NCI-H524 treated with DMSO at 0.1 percent for 48 hours (cell line): ENCODE measurements at regions not wholly inside any gene's neighbourhood (a gene's known extent, or its start where the extent isn't known, plus 50 kb on each side); places are given as distances from the start of the nearest gene placed in this dataset.
"Not testable (repeated sequence)": the region's sequence is repeated elsewhere in the genome, so short reads cannot be mapped to it uniquely, and the experiment has no call there.

Source experiments
- DNase-seq: peaks from one replicate; lab custom pipeline; 2025; lab: John Stamatoyannopoulos, UW

- DNase-seq: no peak
Measured at GRCh38 chr2:239725551-239725890, 299.6 kb downstream of the NDUFA10 start.

DNA sequence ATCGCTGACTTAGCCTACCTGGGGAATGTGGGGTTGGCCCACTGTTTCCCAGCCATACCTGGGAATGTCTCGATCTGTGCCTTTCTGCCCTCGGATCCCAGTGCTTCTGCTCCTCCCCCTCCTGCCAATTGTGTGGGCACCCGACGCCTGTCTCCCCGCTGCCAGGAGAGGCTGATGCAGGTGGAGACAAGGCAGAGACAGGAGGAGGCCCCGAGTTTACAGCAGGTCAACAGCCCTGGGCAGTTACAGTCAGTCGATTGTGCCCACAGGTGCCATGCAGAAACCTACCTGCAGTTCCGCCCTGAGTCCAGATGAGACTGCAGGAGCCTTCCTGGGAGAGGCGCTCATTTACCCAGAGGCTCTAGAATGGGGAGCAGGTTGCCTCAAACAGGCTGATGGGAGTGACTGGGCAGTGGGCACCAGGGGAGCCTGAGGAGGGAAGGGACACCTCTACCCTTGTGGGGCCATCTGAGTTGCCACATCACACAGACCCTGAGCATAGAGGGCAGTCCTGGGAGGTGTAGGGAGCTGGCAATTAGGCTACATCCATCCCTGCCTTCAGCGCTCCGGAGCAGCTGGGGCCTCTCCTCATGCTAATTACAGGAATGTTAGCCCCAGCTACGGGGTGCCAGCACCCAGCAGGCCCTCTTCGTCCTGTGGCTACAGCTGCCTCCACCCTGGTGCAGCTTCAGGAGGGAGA, 300.1 kb downstream of the NDUFA10 start:
- DNase-seq: no peak

DNA sequence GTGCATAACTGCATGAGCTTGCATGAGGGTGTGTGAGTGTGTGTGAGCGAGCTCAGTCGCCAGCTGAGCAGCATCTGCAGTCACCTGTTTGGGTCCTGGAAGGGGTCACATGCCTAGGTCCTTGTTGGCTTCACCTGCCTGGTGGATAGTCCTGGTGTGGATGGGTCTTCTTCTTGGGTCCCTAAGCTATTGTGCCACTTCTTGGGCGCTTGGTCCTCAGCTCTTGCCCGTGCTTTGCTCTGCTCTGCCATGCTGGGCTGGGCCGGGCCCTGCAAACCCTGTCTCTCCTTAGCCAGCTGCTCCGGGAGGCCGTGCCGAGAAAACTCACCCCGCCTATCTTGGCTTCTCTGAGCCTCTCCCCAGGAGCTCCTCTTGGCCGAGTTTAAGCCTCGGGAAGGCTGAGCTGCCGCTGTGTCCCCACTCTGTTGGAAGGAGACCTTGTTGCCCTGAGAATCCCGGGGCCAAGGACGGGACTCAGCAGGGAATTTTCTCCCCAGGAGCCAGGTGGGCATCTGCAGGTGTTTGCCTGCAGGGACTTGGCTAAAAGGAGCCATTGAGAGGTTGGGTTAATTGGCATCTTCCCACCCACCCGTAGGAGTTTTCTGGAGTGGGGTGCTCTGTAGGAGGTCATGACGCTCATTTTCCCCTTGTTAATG, 300.8 kb downstream of the NDUFA10 start:
- DNase-seq: no peak

DNA sequence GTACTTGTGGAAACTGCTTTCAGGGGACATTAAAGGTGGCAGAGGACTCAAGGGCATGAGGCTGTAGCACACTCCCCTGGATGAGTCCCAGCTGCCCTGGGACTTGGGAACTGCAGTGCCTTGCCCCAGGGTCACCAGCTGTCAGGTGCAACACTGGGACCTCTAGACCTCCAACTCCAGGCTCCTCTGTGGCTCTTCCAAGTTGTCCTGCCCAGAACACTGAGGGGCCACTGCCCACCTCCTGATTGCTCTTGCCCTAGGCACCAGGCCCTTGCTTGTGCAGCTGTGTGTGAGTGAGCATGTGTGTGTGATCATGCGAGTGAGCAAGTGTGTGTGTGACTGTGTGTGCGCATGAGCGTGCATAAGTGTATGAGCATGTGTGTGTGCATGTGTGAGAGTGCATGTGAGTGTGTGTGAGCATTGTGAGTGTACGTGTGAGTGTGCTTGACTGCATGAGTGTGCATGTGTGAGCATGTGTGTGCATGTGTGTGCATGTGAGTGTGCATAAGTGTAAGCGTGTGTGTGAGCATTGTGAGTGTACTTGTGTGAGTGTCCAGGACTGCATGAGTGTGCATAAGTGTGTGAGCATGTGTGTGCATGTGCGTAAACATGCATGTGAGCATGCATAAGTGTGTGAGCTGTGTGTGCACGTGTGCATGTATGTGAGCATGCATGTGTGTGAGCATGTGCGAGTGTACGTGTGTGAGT, 301.5 kb downstream of the NDUFA10 start:
- DNase-seq: no peak

GRCh38 chr2:239722760-239723470, 302.2 kb downstream of the NDUFA10 start:
- no peak for DNase-seq

DNA sequence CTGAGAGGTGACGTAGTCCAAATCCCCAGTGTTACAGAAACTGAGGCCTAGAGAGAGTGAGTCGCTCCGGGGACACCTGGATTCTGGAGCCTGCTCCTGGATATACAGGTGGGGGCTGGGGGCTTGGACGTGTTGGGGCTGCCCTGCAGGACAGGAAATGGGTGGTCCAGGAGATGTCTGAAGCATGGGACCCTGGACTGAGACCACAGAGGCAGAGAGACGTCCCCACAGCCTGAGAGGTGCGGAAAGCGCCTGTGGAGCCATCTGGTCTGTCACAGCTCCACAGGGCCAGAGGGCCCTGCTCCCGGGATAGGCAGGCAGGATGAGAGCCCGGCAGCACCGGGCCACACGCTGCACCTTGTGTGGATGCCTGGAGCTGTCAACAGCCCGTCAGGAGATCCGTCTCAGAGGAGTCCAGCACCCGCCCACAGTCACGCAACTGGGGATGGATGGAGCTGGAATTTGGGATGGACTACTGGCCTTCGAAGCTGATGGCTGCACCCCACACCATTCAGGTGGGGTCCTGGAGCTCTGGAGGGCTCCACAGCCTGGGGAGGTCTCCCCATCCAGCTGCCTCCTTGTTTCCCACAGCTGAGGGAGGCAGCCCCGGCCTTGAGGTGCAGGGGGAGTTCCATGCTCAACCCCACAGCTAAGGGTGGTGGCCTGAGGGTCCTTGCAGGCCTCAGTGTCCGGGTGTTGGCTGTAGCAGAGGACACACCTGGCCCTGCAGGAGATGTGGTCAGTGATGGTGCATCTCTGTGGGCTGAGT, 303.0 kb downstream of the NDUFA10 start:
- no peak for DNase-seq

DNA sequence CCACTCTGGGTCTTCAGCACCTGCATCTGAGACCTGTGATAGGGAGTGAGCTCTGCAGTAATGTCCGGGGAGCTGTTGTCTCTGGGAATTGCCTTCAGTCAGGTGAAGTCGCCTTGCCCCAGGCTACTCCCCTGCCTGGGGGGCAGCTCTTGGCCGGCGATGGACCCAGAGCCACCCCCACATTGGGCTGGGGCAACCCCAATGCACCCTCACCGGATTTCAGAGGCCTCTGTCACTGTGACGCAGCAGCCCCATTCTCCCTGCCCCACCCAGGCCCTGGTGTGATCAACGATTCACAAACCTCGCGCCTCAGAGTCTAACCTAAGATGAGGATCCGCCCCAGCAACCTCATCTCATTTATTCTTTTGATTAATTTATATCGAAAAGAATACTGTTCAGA, 303.6 kb downstream of the NDUFA10 start:
- no peak for DNase-seq

DNA sequence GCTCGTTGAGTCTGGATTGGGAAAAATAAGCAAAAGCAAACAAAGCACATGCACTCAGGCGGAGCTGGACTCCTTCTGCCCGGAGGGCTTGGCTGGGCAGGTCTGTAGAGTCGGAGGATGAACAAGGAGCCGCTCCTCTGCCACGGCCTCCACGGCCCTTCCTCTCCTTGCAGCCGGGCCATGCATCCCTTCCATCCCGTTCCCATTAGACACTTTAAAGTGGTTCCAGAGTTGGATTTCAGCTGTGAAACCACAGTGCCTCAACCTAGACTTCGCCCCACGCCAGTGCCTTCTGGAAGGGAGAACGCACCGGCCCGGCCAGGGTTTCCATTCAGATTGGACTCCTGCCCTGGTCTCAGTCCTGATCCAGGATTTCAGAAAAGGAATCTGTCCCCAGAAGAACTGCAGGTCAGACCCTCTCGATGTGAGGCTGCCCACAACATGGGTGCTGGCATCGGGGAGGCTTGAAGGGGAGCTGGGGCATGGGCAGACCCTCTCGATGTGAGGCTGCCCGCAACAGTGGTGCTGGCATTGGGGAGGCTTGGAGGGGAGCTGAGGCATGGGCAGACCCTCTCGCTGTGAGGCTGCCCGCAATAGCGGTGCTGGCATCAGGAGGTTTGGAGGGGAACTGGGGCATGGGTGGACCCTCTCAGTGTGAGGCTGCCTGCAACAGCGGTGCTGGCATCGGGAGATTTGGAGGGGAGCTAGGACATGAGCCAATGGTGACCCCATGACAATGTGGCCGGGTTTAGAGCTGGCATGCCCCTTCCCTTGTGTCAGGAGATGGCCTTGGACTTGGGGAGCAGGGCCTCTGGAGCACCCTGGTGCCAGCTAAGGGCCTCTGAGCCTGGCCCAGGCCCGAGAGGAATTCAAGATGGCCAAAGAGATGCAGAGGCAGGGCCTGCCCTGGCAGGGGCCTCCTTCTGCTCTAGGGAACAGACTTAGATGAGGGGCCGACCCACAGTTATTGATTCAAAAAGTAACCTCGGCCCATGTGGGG, 304.5 kb downstream of the NDUFA10 start:
- DNase-seq: no peak

- DNase-seq: no peak
Measured at GRCh38 chr2:239719791-239720360, 305.3 kb downstream of the NDUFA10 start.

- not testable (repeated sequence) for DNase-seq
Measured at GRCh38 chr2:239718991-239719390, 306.2 kb downstream of the NDUFA10 start.

DNA sequence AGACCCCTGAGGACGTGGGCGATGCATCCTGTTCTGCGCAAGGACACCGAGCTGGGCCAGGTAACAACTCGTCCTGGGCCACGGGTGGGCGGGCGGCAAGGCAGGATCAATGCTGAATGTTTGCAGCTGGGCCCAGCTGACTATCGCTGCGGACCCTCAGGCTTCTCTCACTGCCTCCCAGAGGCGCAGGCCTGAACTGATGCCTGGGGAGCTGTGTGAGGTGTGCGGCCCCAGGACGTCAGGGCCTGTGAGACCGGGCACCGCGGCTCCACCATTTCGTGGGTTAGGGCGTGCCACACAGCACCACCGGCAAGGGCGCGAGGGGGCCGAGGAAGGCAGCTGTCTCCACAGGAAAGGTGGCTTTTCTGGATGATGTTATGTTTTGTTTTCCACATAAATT, 307.4 kb downstream of the NDUFA10 start:
- DNase-seq: no peak

- no peak for DNase-seq
Measured at GRCh38 chr2:239717319-239717675, 307.8 kb downstream of the NDUFA10 start.

GRCh38 chr2:239716536-239717318, 308.4 kb downstream of the NDUFA10 start:
- DNase-seq: no peak

- no peak for DNase-seq
Measured at GRCh38 chr2:239716009-239716408, 309.1 kb downstream of the NDUFA10 start.

DNA sequence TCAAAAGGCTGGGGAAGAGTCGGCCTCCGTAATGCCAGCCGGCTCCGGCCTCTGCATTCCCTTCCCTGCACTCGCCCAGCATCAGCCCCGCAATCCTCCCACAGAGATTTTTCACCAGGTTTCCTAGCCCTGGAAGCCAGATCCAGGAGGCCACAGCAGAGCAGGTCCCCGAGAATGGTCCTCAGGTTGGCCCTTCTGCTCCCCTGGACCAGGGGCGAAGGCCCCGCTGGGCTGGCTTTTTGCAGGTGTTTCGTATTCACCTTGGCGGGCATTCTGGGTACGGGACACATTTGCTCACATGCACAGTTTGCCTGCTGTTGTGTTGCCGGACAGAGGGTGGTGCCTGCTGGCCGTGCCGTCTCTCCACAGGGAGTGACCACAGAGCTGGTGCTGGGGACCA, 309.5 kb downstream of the NDUFA10 start:
- DNase-seq: no peak

DNA sequence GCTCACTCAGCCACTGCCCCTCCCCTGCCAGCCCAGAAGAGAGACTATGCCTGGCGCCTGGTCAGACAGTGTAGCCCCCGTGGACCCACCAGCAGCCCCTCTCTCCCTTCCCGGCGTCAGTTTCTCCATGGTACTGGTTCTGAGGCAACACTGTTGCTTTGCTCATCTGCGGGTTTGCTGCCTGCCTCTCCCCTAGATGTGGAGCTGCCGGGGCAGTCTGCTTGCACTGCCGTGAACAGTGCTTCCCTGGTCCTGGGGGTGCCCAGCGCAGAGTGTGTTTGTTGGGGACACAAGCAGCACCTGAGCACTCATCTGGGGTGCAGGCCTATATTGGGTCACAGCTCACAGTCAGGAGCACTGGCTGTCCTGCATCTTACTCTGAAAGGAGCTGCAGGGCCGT, 309.9 kb downstream of the NDUFA10 start:
- DNase-seq: no peak

DNA sequence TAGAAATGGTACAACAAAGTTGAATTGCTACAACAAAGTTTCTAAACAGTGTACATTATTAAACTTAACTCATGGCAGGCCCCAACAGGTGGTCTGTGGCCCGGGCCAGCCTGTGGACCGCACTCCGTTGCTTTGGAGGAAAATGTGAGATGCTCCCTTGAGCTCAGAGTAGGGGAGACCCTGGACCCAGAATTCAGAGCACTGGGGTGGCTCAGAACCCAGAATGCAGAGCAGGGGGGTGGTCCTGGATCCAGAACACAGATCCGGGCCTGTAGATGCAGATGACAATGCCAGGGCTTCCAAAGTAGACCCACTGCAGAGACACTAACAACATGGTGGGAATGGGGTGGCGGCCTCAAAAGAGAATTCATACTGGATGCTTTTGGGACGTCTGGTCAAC, 311.0 kb downstream of the NDUFA10 start:
- DNase-seq: no peak

DNA sequence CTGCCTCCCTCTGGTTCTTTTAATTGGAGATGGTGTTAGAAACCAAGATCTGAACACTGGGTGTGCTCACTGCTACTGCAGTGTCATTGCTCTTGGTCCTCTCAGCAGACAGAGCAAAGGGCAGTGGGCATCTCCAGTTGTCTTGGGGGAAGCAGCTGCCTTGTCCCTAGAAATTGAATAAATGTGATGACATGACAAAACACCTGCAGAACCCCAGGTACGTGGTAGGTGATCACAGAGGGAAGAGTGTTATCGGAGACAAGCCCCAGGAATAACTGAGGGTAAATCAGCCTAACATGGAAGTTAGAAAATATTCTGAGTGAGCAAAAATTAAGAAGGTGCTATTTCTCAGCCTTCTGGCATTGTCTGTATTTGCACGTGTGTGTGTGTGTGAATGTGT, 311.9 kb upstream of the HDAC4 start:
- DNase-seq: no peak

DNA sequence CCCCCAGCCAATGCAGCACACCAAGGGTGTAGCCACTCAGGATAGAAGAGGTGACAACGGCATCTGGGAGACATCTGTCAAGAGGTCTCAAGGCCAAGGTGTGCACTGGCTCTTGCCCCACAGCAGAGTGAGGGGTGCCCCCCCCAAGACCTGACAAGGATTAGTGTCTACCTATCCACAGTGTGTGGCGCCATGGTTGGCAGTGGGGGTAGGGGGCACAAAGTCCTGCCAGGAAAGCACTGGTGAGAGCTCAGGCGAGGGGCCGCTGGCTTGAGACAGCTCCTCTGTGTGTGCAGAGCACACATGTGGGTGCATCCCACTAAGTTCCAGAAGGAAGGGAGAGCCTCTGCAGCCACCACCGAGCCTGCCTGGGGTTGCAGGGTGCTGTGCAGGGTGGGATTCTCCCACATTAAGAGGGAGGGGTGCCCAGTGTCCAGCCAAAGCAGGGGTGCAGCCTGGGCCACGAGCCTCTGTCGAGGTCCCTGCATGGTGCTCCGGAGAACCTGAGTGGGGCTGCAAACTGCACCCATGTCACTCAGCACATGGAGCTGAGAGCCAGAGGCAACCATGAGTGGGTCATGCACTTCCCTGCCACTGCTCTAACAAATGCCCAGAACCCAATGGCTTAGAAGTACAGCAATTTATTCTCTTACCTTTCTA, 311.2 kb upstream of the HDAC4 start:
- no peak for DNase-seq
